ENCODE measurements at regions not wholly inside any gene's neighbourhood (a gene's known extent, or its start where the extent isn't known, plus 50 kb on each side); places are given as distances from the start of the nearest gene placed in this dataset.

DNA sequence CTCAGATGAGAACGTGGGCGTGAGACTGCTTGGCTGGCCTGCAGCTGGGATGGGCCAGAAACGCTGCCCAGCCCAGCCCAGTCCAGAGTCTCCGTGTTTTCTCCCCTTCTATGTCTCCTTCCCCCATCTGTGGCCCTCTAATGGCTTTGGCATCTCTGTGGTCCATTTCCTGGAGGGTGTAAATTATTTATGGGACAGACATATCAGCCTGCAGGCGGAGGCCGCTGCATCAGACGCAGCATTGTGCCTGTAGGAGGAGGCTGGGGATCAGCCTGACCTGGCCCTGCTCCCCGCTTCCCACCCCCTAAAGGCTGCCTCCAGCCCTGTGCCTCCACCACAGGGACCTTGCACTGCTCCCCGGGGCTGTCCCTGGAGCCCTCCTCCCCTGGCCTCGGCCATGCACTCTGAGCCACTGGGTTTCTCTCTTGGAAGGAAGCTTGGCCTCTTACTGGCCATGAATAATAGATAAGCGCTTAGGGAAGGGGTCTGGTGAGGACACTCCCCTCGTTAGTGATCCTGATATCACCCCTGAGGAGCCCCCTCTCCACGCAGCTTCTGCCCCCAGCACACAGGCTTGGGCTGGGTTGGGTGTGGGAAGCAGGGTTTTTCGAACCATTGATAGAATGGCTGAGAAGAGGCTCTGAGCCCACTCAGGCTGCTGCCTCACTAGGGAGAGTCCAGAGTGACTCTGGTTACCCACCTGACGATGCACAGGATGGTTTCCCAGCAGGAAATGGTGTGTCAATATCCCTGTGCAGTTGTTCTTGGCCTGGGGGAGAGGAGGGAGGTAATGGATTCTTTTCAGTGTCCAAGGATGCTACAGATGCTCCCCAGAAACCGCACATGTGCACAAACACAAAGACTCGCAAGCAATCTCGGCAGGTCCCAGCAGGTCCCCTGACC, 185.5 kb downstream of the MYCN start:
- no peak for DNase-seq

DNA sequence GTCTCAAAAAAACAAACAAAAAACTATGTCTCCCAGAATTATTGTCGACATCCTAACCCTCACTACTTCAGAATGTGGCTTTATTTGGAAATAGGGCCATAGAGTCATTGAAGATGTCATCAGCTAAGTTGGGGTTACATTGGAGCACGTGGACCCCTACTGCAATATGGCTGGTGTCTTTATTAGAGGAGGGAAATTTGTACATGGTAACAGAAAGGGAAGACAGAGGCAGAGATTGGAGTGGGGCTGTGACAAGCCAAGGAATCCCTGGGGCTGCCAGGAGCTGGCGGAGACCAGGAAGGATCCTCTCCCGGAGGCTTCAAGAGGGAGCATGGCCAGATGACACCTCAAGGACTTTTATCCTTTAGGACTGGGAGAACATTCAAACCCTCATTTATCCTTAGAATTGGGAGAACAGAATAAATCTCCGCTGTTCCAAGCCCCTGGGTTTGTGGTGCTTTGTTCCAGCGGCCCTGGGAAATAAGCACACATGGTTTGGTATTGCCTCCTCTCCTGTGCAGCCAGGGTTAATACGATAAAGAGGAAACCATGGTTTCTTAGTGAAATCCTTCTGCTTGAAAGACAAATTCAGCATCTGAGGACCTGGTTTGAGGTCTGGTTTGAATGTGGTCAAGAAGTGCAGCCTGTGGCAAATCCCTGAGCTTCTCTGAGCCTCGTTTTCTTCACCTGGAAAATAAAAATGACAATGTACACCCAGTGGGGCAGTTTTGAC, 184.7 kb downstream of the MYCN start:
- DNase-seq: no peak

DNA sequence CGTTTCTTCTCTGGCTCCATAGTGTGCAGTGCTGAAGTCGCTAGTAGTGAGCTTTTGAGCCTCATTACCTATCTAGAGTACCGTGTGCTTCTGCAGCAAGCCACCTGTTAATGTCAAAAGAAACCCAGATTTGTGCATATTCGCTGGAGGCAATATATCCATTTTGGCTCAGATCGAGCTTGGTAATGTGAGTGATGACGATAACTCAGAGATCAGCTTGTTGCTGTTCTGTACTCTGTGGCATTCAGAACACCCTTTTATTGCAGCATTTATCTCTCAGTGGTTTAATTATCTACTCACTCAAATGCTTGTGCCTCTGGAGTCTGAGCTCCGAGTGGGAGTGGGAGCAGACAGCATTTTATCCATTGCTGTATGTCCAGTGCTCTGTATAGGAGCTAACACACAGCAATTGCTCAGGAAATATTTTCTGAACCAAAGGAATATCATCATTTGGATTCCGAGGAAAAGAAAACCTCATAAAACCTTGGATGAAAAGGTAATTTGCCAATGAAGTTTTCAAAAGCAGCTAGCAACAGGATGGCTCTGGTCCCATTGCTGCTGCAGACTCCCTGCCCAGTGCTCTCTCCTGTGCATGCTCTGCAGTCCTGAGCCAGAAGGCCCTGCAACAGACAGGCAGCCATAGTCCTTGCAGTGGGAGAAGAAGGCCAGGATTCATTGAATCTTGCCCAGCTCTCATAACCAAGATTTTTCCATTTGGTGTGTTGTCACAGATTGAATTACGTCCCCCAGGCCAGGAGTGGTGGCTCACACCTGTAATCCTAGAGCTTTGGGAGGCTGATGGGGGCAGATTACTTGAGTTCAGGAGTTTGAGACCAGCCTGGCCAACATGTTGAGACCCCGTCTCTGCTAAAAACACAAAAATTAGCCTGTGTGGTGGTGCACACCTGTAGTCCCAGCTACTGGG, 183.8 kb downstream of the MYCN start:
- no peak for DNase-seq

DNA sequence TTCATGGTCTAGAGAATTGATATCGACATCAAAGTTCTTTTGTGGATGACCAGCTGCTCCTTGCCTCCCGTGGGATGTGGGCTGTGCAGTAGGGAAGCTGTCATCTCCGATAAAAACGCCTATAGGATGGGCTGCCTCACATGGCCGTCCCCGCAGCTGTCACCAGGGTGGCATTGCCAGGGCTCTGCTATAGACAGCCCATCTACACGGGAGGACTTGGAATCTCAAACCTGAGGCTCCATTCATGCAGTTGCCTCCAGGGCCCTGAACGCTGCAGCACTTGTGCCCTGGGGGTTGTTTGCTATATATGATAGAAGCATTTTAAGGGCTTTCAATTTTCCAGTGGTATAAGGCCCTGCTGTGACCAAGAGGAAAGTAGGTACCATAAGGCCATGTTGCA, 183.1 kb downstream of the MYCN start:
- no peak for DNase-seq

DNA sequence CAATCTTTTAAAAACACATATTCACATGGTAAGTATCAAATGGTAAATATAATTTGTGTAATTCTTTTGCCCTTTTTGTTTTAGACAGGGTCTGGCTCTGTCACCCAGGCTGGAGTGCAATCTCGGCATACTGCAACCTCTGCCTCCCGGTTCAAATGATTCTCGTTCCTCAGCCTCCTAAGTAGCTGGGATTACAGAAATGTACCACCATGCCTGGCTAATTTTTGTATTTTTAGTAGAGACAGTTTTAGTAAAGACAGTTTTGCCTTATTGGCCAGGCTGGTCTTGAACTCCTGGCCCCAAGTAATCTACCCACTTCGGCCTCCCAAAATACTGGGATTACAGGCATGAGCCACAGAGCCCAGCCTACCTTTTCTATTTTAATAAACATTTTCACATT, 182.2 kb downstream of the MYCN start:
- no peak for DNase-seq

DNA sequence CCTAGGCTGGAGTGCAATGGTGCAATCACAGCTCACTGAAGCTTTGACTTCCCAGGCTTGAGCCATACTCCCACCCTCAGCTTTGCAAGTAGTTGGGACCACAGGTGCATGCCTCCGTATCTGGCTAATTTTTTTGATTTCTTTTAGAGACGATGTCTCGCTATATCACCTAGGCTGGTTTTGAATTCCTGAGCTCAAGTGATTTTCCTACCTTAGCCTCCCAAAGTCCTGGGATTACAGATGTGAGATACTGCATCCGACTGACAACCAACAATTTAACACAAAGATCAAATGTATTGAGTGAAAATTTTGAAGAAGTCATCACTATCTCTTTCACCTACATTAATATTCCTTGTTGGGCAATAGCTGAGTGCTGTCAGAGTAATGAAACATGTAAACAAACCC, 181.6 kb downstream of the MYCN start:
- no peak for DNase-seq

DNA sequence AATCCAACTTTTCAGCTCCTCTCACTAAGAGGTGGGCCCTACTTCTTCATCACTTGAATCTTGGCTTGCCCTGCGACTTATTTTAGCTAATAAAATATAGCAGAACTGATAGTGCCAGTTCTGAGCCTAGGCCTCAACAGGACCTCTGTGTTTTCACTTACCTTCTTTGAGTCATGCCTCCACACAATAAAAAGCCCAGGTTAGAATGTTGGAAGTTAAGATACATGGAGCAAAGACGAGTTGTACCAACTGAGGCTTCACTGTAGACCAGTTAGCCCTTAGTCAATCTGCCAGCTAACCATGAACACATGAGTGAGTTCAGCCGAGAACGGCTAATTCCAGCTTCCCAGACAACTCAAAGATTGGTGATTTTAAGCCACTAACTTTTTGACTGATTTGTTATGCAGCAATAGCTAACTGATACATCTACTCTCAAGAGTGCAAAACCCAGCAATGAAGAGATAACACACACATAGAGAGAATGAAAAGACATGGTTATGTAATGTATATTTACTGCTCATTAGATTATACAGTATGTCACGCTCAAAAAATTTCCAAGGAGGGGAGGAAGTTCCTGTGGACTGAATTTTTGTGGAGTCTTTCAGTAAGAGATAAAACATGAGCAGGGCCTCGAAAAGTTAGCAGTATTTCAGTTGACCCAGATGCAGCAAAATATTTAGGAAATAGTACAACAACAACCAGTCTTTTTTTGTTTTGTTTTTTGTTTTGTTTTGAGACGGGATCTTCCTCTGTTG, 181.1 kb downstream of the MYCN start:
- DNase-seq: no peak

DNA sequence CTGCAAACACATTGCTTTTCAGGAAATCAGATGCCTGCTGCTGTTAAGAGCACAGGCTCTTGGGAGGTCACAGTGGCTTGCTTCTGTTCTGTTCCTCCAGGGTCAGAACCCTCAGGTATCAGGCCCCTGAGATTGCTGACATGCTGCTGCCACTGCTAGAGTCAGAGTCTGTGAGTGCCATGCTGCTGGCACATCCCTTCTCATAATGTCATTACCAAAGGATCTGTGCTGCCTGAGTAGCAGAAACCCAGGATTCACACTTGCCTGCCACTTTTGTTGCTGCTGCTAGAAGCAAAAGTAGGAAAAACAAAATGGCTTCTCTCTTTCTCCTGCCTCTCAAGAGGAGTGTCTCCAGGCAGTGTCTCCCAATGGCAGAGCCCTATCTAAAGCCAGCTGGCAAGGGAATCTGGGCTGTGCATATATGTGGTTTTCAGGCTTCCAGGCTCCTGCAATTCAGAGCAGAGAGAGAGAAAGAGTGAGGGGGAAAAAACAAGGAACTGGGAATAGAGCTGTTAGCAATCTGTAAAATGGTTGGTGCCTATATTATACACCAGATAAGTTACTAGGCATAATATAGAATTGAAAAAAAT, 180.3 kb downstream of the MYCN start:
- no peak for DNase-seq

DNA sequence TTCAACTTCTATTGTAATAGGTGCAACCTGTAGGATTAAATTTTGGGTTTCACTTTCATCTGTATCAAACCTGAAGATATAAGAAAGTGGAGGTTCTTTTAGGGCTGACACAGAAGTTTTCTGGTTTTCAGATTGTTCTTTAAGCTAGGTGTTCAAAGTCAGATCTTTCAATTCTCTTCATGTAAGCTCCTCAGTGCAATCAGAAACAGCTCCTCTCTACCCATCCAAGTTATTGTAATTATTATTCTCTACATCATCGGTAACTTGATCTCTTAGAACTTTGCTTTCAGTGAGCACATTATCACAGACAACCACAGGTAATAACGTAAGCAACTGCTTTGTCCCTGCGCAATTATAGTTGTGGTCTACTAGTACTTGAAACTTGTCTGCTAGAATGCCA, 179.4 kb downstream of the MYCN start:
- no peak for DNase-seq

DNA sequence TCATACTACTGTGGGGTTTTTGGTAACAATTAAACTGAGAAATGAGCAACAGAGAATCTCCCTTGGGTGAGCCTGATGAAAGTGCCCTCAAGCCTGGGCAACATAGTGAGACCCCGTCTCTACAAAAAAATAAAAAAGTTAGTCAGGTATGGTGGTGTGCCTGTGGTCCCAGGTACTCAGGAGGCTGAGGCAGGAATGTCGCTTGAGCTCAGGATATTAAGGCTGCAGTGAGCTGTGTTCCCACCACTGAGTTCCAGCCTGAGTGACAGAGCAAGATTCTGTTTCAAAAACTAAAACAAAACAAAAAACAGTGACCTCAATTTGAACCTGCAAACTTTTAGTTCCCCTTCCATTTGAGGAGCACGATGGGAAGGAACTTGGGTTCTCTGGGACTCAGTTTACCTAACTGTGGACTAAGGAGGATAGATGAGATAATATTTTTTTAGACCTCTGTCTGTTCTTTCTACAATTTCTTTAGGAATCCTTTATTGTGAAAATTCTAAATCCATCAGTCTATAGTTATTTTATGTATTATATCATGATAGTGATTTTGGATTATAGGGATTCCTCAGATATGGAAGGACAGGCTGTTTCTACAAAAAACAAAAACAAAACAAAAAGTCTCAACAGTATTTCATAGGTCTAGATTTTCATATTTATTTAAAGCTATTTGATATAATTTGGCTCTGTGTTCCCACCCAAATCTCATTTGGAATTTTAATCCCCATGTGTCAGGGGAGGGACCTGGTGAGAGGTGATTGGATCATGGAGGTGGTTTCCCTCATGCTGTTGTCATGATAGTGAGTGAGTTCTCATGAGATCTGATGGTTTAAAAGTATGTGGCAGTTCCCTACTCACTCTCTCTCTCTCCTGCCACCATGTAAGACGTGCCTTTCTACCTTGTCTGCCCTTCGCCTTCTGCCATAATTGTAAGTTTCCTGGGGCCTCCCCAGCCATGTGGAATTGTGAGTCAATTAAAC, 178.6 kb downstream of the MYCN start:
- DNase-seq: no peak

DNA sequence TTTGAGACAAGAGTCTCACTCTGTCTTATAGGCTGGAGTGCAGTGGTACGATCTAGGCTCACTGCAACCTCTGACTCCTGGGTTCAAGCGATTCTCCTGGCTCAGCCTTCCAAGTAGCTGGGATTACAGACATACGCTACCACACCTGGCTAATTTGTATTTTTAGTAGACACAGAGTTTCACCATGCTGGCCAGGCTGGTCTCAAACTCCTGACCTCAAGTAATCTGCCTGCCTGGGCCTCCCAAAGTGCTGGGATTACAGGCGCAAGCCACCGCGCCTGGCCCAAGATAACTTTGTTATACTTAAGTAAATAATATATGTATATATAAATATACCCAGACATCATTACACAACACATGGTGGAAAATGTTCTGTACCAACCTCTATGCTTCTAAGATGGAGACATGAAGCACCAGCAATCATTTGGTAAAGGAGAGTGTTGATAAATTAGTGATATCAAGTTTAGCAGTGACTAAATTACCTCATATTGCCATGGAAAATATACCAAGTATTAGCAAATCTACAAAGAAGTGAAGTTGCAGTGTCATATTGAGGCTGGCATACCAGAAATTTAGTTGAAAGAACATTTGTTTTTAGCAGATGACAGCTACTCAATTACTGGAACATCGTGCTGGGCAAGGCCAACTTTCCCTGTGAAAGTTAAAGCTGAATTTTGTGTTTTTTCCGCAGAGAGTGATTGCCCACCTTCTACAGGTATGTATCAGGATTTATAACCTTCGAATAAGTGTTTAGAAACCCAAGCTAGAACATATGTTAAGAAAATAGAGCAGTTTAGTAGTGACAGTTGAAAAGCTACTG, 177.7 kb downstream of the MYCN start:
- DNase-seq: no peak

DNA sequence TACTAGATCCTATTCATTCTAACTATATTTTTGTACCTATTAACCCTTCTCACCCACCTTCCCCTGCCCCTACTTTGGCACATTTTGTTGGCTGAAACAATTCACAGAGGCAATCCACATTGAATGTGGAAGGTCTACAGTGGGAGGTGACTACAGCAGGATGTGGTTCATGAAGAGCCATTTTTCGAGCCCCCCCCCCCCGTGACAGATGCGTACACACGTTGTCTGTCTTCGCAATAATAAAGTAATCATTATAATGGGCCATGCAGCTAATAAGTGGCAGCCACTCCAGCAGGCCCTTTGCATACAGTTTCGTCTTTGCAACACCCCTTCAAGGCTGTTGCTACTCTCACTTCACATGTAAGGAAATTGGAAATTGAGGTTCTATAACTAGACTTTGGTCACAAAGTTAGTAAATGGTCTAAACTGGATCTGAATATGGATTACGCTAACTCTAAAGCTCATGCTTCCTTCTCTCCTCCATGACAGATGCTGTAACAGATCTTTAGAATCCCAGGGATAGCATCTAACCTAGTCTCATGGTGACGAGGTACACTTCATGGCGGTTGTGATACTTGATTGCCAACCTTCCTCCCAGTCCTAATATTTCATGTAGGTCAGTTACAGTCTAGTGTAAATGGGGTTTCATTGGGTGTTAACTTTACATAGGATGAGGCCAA, 176.8 kb downstream of the MYCN start:
- no peak for DNase-seq

DNA sequence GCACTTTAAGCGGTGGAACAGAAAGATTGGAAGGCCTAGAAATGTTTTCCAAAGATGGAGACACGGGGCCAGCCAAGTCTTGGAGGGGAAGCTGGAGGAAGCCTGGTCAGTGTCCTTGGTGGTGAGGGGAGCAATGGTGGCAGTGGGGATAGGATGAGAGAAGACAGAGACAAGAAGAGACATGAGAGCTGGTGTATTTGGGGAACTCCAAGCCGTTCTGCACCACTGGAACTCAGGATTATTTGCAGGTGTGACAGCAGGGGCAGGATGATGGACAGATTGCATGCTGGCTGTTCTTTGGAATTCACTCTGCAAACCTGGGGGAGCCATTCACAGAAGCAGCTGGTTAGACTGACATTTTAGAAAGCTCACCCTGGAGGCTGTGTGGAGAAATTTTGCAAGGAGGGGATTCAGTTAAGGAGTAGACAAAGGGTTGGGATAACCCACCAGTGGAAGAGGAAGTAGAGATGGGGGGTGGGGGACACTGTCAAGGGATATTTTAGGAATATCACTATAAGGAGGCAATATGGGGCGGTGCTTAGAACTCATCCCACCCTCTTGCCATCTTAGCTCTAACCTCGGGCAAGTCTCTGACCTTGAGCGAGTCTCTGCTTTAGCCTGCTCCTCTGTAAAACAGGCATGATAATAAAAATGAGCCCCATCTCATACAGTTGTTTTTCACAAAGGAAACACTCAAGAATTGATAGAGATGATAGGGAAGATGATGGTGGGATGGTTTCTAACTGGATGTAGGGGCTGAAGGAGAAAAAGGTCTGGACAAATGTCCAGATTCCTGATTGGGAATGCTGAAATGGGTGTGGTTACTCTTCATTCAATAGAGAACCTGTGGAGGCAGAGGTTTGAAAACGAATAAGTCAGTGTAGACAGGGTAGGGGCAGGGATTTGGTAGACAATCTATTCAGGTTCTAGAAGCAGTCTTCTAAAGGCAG, 175.8 kb downstream of the MYCN start:
- DNase-seq: no peak

DNA sequence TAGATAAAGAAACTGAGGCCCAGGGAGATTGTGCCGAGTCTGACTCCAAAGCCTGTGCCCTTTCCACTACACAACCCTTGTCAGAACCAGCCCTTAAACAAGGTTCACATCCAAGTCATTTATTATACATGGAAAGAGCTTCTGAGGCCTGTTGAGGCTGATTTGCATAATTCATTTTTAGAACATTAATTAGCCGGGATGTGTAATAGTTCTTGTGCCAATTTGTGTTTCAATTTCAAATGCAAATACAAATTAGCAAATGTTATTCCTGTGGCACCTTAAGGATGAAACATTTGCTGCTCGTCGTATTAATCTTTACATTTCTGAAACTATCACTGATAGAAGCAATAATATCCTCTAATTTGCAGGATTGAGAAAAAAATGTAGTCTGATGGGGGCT, 174.9 kb downstream of the MYCN start:
- DNase-seq: no peak

DNA sequence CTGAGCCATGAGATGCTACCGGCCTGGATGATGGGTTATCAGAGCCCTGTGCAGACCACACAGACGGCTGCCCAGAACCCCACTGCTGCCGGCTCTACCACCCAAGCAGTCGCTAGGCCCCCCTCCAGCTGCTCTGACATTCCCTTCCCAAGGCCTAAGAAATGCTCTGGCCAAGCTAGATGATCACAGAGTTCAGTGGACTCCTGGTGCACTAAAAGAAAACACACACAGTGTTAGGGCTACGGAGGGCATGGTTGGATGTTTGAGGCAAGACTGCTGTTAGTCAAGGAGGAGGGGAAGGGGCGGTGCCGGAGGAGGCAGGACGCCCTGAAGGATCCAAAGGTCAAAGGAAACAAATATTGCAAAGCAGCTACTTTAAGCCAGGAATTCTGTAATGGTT, 174.5 kb downstream of the MYCN start:
- DNase-seq: no peak

DNA sequence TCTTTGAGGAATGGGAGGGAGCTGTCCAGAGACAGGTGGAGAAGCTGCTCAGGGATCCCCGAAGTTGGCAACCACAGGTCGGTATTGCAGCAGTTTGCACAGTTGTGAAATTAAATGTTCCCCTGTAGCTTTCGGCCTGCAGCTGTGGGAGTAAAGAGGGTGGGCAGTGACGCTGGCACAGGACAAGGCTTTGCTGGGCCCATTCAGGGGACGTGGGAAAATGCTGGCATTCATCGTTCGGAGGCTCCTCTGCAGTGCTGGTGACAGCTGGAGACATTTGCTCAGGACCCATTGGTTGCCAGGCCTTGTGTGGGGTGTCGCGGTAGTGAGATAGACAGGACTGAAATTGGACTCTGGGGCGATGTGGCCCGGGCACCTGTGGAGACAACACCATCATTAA, 173.7 kb downstream of the MYCN start:
- DNase-seq: no peak

DNA sequence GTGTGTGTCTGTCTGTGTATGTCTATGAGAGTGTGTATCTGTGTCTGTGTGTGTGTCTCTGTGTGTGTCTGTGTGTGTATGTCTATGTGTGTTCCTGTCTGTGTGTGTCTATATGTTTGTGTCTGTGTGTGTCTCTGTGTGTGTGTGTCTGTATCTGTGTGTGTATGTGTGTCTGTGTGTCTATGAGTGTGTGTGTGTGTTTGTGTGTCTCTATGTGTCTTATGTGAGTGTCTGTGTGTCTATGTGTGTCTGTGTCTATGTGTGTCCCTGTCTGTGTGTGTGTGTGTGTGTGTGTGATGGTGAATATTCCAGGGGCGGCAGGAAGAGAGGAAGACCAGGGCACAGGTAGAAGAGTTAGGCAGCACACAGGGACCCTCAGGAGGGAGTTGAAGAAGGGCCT, 173.2 kb downstream of the MYCN start:
- DNase-seq: no peak

DNA sequence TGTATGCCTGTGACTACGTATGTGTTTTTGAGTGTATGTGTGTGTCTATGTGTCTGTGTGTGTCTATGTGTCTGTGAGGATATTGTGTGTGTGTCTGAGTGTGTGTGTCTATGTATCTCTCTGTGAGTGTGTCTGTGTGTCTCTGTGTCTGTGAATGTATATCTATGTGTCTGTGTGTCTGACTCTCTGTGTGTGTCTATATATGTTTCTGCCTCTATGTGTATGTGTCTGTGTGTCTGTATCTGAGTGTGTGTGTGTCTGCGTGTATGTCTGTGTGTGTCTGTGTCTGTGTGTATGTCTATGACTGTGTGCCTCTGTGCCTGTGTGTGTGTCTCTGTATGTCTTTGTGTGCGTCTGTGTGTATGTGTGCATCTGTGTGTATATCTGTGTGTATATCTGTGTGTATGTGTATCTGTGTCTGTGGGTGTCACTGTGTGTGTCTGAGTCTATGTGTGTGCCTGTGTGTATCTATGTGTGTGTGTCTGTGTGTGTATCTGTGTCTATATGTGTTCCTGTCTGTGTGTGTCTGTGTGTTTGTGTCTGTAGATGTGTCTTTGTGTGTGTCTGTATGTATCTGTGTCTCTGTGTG, 172.7 kb downstream of the MYCN start:
- DNase-seq: no peak
